ENCODE measurements at regions not wholly inside any gene's neighbourhood (a gene's known extent, or its start where the extent isn't known, plus 50 kb on each side); places are given as distances from the start of the nearest gene placed in this dataset.
"Not testable (repeated sequence)": the region's sequence is repeated elsewhere in the genome, so short reads cannot be mapped to it uniquely, and the experiment has no call there.

DNA sequence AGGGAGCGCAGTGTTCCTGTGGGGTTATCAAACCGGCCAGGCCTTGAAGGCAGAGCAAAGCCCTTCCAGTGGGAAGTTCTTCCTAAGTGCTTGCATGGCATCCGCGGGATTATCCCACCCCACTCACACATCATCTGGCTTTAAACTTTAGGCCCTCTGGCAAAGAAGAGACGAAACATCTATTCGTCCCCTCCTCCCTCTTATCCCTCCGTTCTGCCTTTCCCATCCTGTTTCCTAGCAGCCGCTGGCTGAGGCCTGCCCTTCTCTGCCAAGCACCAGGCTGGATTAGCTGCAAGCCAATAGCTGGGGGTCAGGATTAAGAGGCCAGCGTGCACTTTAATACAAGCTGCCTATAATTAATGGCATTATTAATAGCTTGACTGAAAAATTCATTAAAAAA is 621.0 kb downstream of the PKHD1 start:
- no peak for DNase-seq (ENCODE audit: low read depth in 1 of 2, low spot score in 1 of 2)
- in situ Hi-C loops (cut with HindIII; ENCODE audit: low pct_unique_long_range_greater_than_20kb, low sequenced_read_pairs), result no loop called here
- TF ChIP-seq JUND (IDR thresholded peaks at IDR 0.05; ENCODE audit: low read depth), result no peak

- peak in 1 of 2 experiments; percentile 32 for DNase-seq (ENCODE audit: low read depth in 1 of 2, low spot score in 1 of 2)
- no peak for TF ChIP-seq JUND (IDR thresholded peaks at IDR 0.05; ENCODE audit: low read depth)
- in situ Hi-C loops (cut with HindIII; ENCODE audit: low pct_unique_long_range_greater_than_20kb, low sequenced_read_pairs), result no loop called here
Observed at GRCh38 chr6:51467231-51467952, 620.0 kb downstream of the PKHD1 start.

DNA sequence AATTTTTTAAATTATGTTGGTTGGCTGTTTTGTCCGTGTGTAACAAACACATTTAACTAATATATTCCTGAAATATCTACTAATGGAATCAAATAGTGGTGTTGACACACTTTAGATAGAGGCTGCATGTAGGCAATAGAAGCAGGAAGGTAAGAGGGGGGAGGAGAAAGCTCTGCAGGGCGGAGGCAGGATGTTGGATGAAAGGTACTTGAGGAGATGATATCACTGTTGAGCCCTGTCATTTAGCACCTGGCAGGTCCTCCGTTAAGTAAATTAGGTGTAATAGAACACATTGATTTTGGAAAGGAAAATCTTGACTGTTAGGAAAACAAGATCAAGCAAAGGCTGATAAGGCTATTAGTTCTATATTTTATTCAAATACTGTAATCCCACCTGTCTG is 618.7 kb downstream of the PKHD1 start:
- no peak for DNase-seq (ENCODE audit: low read depth in 1 of 2, low spot score in 1 of 2)
- TF ChIP-seq JUND (IDR thresholded peaks at IDR 0.05; ENCODE audit: low read depth), result no peak
- in situ Hi-C loops (cut with HindIII; ENCODE audit: low pct_unique_long_range_greater_than_20kb, low sequenced_read_pairs), result no loop called here

- in situ Hi-C loops (cut with HindIII; ENCODE audit: low pct_unique_long_range_greater_than_20kb, low sequenced_read_pairs), result no loop called here
- peak in 1 of 2 experiments; percentile 78 for DNase-seq (ENCODE audit: low read depth in 1 of 2, low spot score in 1 of 2)
- TF ChIP-seq JUND (IDR thresholded peaks at IDR 0.05; ENCODE audit: low read depth), result peak; percentile 87
Observed at GRCh38 chr6:51472745-51473487, 614.5 kb downstream of the PKHD1 start.

DNA sequence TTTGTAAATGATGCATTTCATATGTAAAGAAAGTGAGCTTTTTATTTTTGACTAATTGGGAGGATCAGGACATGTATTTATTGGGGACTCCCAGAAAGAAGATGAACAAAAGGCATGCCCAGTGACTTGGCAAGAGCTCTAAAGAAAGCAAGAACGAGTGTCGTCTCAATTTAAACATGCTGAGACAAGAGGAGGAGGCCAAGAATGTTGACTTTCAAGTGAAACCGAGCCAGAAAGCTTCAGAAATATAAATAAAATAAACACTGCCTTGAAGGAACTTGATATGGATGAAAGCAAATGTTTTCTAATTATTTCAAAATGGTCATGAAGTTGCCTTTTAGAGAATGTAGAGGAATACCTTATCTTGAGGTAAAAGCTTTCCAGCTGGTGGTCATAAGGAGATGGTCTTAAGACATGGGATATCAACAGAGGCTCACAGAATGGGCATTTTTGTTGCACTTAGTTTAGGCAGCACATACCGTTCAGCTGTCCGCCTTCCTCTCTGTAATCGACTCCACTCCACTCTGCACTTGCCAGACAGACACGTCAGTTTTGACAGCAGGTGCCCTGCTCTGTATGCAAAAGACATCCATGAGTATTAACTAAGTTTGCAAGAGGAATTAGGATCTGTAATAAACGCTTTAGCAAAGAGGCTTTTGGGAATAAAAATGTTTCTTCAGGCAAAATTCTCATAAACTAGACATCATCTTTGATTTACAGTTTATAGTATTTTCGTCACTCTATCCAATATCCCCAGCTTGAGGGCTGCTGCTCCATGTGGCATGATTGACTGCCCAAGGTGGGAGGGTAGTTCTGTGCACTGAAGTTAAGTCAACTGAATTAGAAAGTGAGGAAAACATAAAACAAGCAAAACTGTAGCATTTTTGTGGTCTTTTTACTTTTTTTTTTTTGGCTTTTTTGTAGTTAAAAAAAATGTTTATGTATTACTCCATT is 613.1 kb downstream of the PKHD1 start:
- in situ Hi-C loops (cut with HindIII; ENCODE audit: low pct_unique_long_range_greater_than_20kb, low sequenced_read_pairs), result no loop called here
- no peak for TF ChIP-seq JUND (IDR thresholded peaks at IDR 0.05; ENCODE audit: low read depth)
- peak in 1 of 2 experiments; percentile 28 for DNase-seq (ENCODE audit: low read depth in 1 of 2, low spot score in 1 of 2)

GRCh38 chr6:51477711-51478311 is 609.6 kb downstream of the PKHD1 start:
- no peak for TF ChIP-seq JUND (IDR thresholded peaks at IDR 0.05; ENCODE audit: low read depth)
- no peak for DNase-seq (ENCODE audit: low read depth in 1 of 2, low spot score in 1 of 2)
- in situ Hi-C loops (cut with HindIII; ENCODE audit: low pct_unique_long_range_greater_than_20kb, low sequenced_read_pairs), result no loop called here

DNA sequence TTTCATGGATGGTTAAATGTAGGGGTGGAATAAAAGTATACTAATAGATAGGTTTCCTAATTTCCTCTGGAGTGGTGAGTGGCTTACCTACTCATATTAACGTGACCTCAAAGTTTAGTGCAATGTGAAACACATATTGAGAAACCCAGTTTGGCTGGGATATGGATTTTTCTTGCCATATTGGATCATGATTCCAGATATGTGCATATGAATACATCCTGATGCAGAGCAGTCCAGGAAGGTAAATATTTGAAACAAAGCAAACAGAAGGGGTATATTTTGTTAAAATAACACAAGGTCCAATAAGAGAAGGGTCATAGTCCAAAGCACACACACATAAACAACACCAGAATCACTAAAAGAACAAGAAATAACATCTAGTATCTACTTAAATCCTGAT is 608.1 kb downstream of the PKHD1 start:
- in situ Hi-C loops (cut with HindIII; ENCODE audit: low pct_unique_long_range_greater_than_20kb, low sequenced_read_pairs), result no loop called here
- DNase-seq (ENCODE audit: low read depth in 1 of 2, low spot score in 1 of 2), result peak in 1 of 2 experiments; percentile 54
- TF ChIP-seq JUND (IDR thresholded peaks at IDR 0.05; ENCODE audit: low read depth), result no peak; the same call in 1 of the 2 replicates

DNA sequence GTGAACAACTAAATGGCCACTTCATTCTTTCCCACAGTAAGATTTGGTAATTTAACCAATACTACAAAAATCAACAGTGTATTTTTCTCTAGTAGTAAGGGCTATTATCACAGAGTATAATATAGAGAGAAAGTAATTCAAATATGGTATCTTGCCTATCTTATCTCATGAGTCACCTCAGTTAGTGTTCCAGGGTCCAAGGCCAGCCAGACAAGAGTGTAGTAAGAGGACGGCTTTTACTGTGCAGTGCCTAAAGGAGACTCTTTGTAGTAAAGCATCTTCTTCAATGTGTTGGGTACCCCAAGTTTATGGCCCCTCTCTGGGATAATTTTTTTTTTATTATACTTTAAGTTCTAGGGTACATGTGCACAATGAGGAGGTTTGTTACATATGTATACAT is 607.4 kb downstream of the PKHD1 start:
- no peak for DNase-seq (ENCODE audit: low read depth in 1 of 2, low spot score in 1 of 2)
- in situ Hi-C loops (cut with HindIII; ENCODE audit: low pct_unique_long_range_greater_than_20kb, low sequenced_read_pairs), result no loop called here
- TF ChIP-seq JUND (IDR thresholded peaks at IDR 0.05; ENCODE audit: low read depth), result no peak

- DNase-seq (ENCODE audit: low read depth in 1 of 2, low spot score in 1 of 2); in situ Hi-C loops (cut with HindIII; ENCODE audit: low pct_unique_long_range_greater_than_20kb, low sequenced_read_pairs): not testable (repeated sequence)
Observed at GRCh38 chr6:51485869-51486268, 601.5 kb downstream of the PKHD1 start.

GRCh38 chr6:51487937-51488336 is 599.5 kb downstream of the PKHD1 start:
- no peak for TF ChIP-seq JUND (IDR thresholded peaks at IDR 0.05; ENCODE audit: low read depth)
- DNase-seq (ENCODE audit: low read depth in 1 of 2, low spot score in 1 of 2), result no peak
- in situ Hi-C loops (cut with HindIII; ENCODE audit: low pct_unique_long_range_greater_than_20kb, low sequenced_read_pairs), result no loop called here

- no peak for TF ChIP-seq JUND (IDR thresholded peaks at IDR 0.05; ENCODE audit: low read depth)
- in situ Hi-C loops (cut with HindIII; ENCODE audit: low pct_unique_long_range_greater_than_20kb, low sequenced_read_pairs), result no loop called here
- peak in 1 of 2 experiments; percentile 31 for DNase-seq (ENCODE audit: low read depth in 1 of 2, low spot score in 1 of 2)
Observed at GRCh38 chr6:51489133-51489532, 598.3 kb downstream of the PKHD1 start.

GRCh38 chr6:51490101-51490500 is 597.3 kb downstream of the PKHD1 start:
- TF ChIP-seq JUND (IDR thresholded peaks at IDR 0.05; ENCODE audit: low read depth), result peak; percentile 46; the same call in 1 of the 2 replicates
- peak in 1 of 2 experiments; percentile 86 for DNase-seq (ENCODE audit: low read depth in 1 of 2, low spot score in 1 of 2)
- in situ Hi-C loops (cut with HindIII; ENCODE audit: low pct_unique_long_range_greater_than_20kb, low sequenced_read_pairs), result no loop called here
